ENCODE measurements at regions not wholly inside any gene's neighbourhood (a gene's known extent, or its start where the extent isn't known, plus 50 kb on each side); places are given as distances from the start of the nearest gene placed in this dataset.

- no peak for TF ChIP-seq CTCF (IDR thresholded peaks at IDR 0.05)
- intact Hi-C loops (cut with DNase I), result no loop called here
- no peak overlapping the region for H3K4me3 ChIP-seq
- no peaks in the 10 kb centered on the region for H3K4me1 ChIP-seq
- no peaks in the 10 kb centered on the region for H3K9me3 ChIP-seq
- no peaks in the 10 kb centered on the region for H3K36me3 ChIP-seq (ENCODE audit: insufficient read depth in 1 of 2, low read depth in 1 of 2)
- 14 to 16% (median 15%) methylated on average over 1 of the region's 1 CpG for WGBS, 3 donors
- H3K27ac ChIP-seq, result no peak overlapping the region
- no peak for DNase-seq
- no peak for ATAC-seq
- H3K27me3 ChIP-seq (ENCODE audit: insufficient read depth in 3 of 3, low read length in 2 of 3), result no peaks in the 10 kb centered on the region
These were observed 457.5 kb upstream of the ALCAM start for GRCh38 chr3:104909198-104909597.

GRCh38 chr3:104909721-104910120 lies 457.0 kb upstream of the ALCAM start:
- Histone ChIP-seq H3K4me1 (no peaks in the 10 kb centered on the region), H3K27ac (no peak overlapping the region), H3K4me3 (no peak overlapping the region), H3K36me3 (ENCODE audit: insufficient read depth in 1 of 2, low read depth in 1 of 2) (no peaks in the 10 kb centered on the region), H3K9me3 (no peaks in the 10 kb centered on the region), H3K27me3 (ENCODE audit: insufficient read depth in 3 of 3, low read length in 2 of 3) (no peaks in the 10 kb centered on the region)
- no peak for ATAC-seq
- no peak for DNase-seq
- intact Hi-C loops (cut with DNase I), result no loop called here
- TF ChIP-seq CTCF (IDR thresholded peaks at IDR 0.05), result no peak
- WGBS, 3 donors, result 22 to 32% (median 29%) methylated on average over 4 of the region's 4 CpGs

- Histone ChIP-seq H3K4me3 (no peak overlapping the region), H3K36me3 (ENCODE audit: insufficient read depth in 1 of 2, low read depth in 1 of 2) (no peaks in the 10 kb centered on the region), H3K27me3 (ENCODE audit: insufficient read depth in 3 of 3, low read length in 2 of 3) (no peaks in the 10 kb centered on the region), H3K4me1 (no peaks in the 10 kb centered on the region), H3K9me3 (no peaks in the 10 kb centered on the region), H3K27ac (no peak overlapping the region)
- no peak for TF ChIP-seq CTCF (IDR thresholded peaks at IDR 0.05)
- 26 to 39% (median 38%) methylated on average over 1 of the region's 1 CpG for WGBS, 3 donors
- DNase-seq (no peak), ATAC-seq (no peak)
- intact Hi-C loops (cut with DNase I), result no loop called here
These were observed 455.3 kb upstream of the ALCAM start for GRCh38 chr3:104911376-104911775.

- H3K27me3 ChIP-seq (ENCODE audit: insufficient read depth in 3 of 3, low read length in 2 of 3), result no peaks in the 10 kb centered on the region
- DNase-seq, result no peak
- WGBS, 3 donors, result 44 to 56% (median 49%) methylated on average over 1 of the region's 1 CpG
- no peak for TF ChIP-seq CTCF (IDR thresholded peaks at IDR 0.05)
- H3K36me3 ChIP-seq (ENCODE audit: insufficient read depth in 1 of 2, low read depth in 1 of 2), result no peaks in the 10 kb centered on the region
- no peak overlapping the region for H3K27ac ChIP-seq
- no peak for ATAC-seq
- intact Hi-C loops (cut with DNase I), result no loop called here
- no peaks in the 10 kb centered on the region for H3K9me3 ChIP-seq
- H3K4me1 ChIP-seq, result no peaks in the 10 kb centered on the region
- H3K4me3 ChIP-seq, result no peak overlapping the region
These were observed 449.7 kb upstream of the ALCAM start for GRCh38 chr3:104916971-104917370.

GRCh38 chr3:104920512-104920911 lies 446.2 kb upstream of the ALCAM start:
- Histone ChIP-seq H3K9me3 (no peaks in the 10 kb centered on the region), H3K4me3 (no peak overlapping the region), H3K27ac (no peak overlapping the region), H3K4me1 (no peaks in the 10 kb centered on the region), H3K27me3 (ENCODE audit: insufficient read depth in 3 of 3, low read length in 2 of 3) (no peaks in the 10 kb centered on the region), H3K36me3 (ENCODE audit: insufficient read depth in 1 of 2, low read depth in 1 of 2) (no peaks in the 10 kb centered on the region)
- intact Hi-C loops (cut with DNase I), result no loop called here
- ATAC-seq (no peak), DNase-seq (no peak)
- no peak for TF ChIP-seq CTCF (IDR thresholded peaks at IDR 0.05)
- WGBS, 3 donors, result 71 to 92% (median 86%) methylated on average over 2 of the region's 2 CpGs

Data from psoas muscle (tissue), 7 donors.